ENCODE measurements at regions not wholly inside any gene's neighbourhood (a gene's known extent, or its start where the extent isn't known, plus 50 kb on each side); places are given as distances from the start of the nearest gene placed in this dataset.

- DNase-seq = no peak
Measured at GRCh38 chr15:53009093-53009492, 219.0 kb upstream of the ONECUT1 start.

- no peak for DNase-seq
Measured at GRCh38 chr15:53000409-53000808, 210.3 kb upstream of the ONECUT1 start.

GRCh38 chr15:52997123-52997522 lies 207.0 kb upstream of the ONECUT1 start:
- DNase-seq = no peak

- no peak for DNase-seq
Measured at GRCh38 chr15:52994290-52994689, 204.2 kb upstream of the ONECUT1 start.

- DNase-seq = no peak
Measured at GRCh38 chr15:52984507-52984906, 194.4 kb upstream of the ONECUT1 start.

GRCh38 chr15:52980446-52980845 lies 190.3 kb upstream of the ONECUT1 start:
- DNase-seq = no peak

- DNase-seq = no peak
Measured at GRCh38 chr15:52976516-52977075, 186.5 kb upstream of the ONECUT1 start.

GRCh38 chr15:52975941-52976449 lies 185.9 kb upstream of the ONECUT1 start:
- DNase-seq = no peak

GRCh38 chr15:52963865-52964264 lies 173.7 kb upstream of the ONECUT1 start:
- DNase-seq = no peak

GRCh38 chr15:52960283-52960682 lies 170.1 kb upstream of the ONECUT1 start:
- no peak for DNase-seq

- no peak for DNase-seq
Measured at GRCh38 chr15:52943746-52944145, 153.6 kb upstream of the ONECUT1 start.

- no peak for DNase-seq
Measured at GRCh38 chr15:52936489-52936888, 146.4 kb upstream of the ONECUT1 start.

GRCh38 chr15:52925130-52925529 lies 135.0 kb upstream of the ONECUT1 start:
- no peak for DNase-seq

GRCh38 chr15:52924630-52925029 lies 134.5 kb upstream of the ONECUT1 start:
- no peak for DNase-seq

- DNase-seq = no peak
Measured at GRCh38 chr15:52923626-52924025, 133.5 kb upstream of the ONECUT1 start.

- DNase-seq = no peak
Measured at GRCh38 chr15:52922871-52923270, 132.7 kb upstream of the ONECUT1 start.

GRCh38 chr15:52912172-52912571 lies 122.0 kb upstream of the ONECUT1 start:
- DNase-seq = no peak

GRCh38 chr15:52893338-52893737 lies 103.2 kb upstream of the ONECUT1 start:
- DNase-seq = no peak

- no peak for DNase-seq
Measured at GRCh38 chr15:52879904-52880303, 89.8 kb upstream of the ONECUT1 start.

GRCh38 chr15:52879145-52879544 lies 89.0 kb upstream of the ONECUT1 start:
- no peak for DNase-seq

GRCh38 chr15:52876991-52877663 lies 87.0 kb upstream of the ONECUT1 start:
- DNase-seq = no peak

GRCh38 chr15:52872036-52872818 lies 82.1 kb upstream of the ONECUT1 start:
- no peak for DNase-seq

GRCh38 chr15:52870015-52870414 lies 79.9 kb upstream of the ONECUT1 start:
- DNase-seq = no peak

GRCh38 chr15:52866698-52867097 lies 76.6 kb upstream of the ONECUT1 start:
- DNase-seq = no peak
